Mesendoderm (in vitro differentiated cells): ENCODE measurements at regions not wholly inside any gene's neighbourhood (a gene's known extent, or its start where the extent isn't known, plus 50 kb on each side); places are given as distances from the start of the nearest gene placed in this dataset.

Source experiments
- DNase-seq: peaks from one replicate; pipeline ENCODE4 v3.0.0; 2013
- H2AK5ac ChIP-seq: 2 replicates; pipeline ENCODE4 v1.6.1; 2013; ENCODE audit warnings: low read length, inconsistent platforms
- H2BK120ac ChIP-seq: 2 replicates; pipeline ENCODE4 v1.6.1; 2013; ENCODE audit warnings: low read depth, mild to moderate bottlenecking, low read length, moderate library complexity, mixed read lengths
- H2BK15ac ChIP-seq: replicated peaks from 2 replicates; pipeline ENCODE4 v1.6.1; 2013; ENCODE audit warnings: low read depth, mild to moderate bottlenecking, moderate library complexity
- H2BK5ac ChIP-seq: 2 replicates; pipeline ENCODE4 v1.6.1; 2013; ENCODE audit warnings: low read length, inconsistent platforms
- H3K18ac ChIP-seq: 2 replicates; pipeline ENCODE4 v1.6.1; 2013; ENCODE audit warnings: mild to moderate bottlenecking, low read length, mixed read lengths
- H3K23ac ChIP-seq: one replicate; pipeline ENCODE4 v1.6.1; 2013; ENCODE audit warnings: low read length
- H3K27ac ChIP-seq: 2 replicates; pipeline ENCODE4 v1.5.1; 2013; ENCODE audit warnings: low read depth, mild to moderate bottlenecking, inconsistent platforms, low read length, moderate library complexity
- H3K27me3 ChIP-seq: 2 replicates; pipeline ENCODE4 v1.6.1; 2013; ENCODE audit warnings: low read length, control low read depth, mild to moderate bottlenecking, inconsistent platforms; ENCODE audit not compliant: insufficient read depth, poor library complexity
- H3K36me3 ChIP-seq: 2 replicates; pipeline ENCODE4 v1.6.1; 2013; ENCODE audit warnings: low read length, inconsistent platforms; ENCODE audit not compliant: control insufficient read depth, insufficient read depth
- H3K4ac ChIP-seq: one replicate; pipeline ENCODE4 v1.6.1; 2013; ENCODE audit warnings: low read depth, mild to moderate bottlenecking, low read length, moderate library complexity
- H3K4me1 ChIP-seq: 2 replicates; pipeline ENCODE4 v1.6.1; 2013; ENCODE audit warnings: low read depth, low read length, inconsistent platforms; ENCODE audit not compliant: control insufficient read depth
- H3K4me2 ChIP-seq: 2 replicates; pipeline ENCODE4 v1.6.1; 2013; ENCODE audit warnings: low read length
- H3K4me3 ChIP-seq: 2 replicates; pipeline ENCODE4 v1.5.1; 2013; ENCODE audit warnings: mild to moderate bottlenecking, low read length
- H3K56ac ChIP-seq: one replicate; pipeline ENCODE4 v1.6.1; 2013; ENCODE audit warnings: low read length
- H3K79me1 ChIP-seq: 2 replicates; pipeline ENCODE4 v1.6.1; 2013; ENCODE audit warnings: low read length, inconsistent platforms
- H3K79me2 ChIP-seq: 2 replicates; pipeline ENCODE4 v1.6.1; 2013; ENCODE audit warnings: mild to moderate bottlenecking, low read length; ENCODE audit not compliant: control insufficient read depth, insufficient read depth
- H3K9ac ChIP-seq: 2 replicates; pipeline ENCODE4 v1.6.1; 2013; ENCODE audit warnings: low read length, inconsistent platforms
- H4K5ac ChIP-seq: one replicate; pipeline ENCODE4 v1.6.1; 2013; ENCODE audit warnings: low read length
- H4K8ac ChIP-seq: one replicate; pipeline ENCODE4 v1.6.1; 2013; ENCODE audit warnings: low read depth, mild to moderate bottlenecking, control low read depth, low read length, moderate library complexity
- WGBS: extraction: QIAGEN DNeasy Blood & Tissue Kit; methylation state at CpG from one replicate; pipeline ENCODE4 v1.1.7; 2013; ENCODE audit warnings: low lambda C conversion rate, missing lambda C conversion rate; ENCODE audit not compliant: insufficient coverage; ENCODE audit errors: extremely low coverage; 5-methylcytosine and 5-hydroxymethylcytosine counted together

DNA sequence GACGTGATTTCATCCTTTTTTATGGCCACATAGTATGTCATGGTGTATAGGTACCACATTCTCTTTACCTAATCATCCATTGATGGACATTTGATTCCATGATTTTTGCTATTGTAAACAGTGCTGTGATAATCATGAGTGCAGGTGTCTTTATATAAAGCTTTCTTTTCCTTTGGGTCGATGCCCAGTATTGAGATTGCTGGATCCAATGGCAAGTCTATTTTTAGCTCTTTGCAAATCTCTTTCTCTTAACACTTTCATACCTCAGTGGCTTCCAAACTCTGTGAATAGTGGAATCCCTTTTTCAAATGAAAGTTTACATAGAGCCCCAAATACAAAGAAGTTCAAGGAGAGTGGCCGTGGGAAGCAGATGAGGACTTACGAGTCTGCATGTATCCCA lies 105.8 kb upstream of the SPTLC3 start:
- no peak for DNase-seq
- Histone ChIP-seq H3K56ac (no peak overlapping the region), H3K23ac (no peak overlapping the region), H2AK5ac (no peak overlapping the region), H2BK15ac (no peak overlapping the region), H3K18ac (no peak overlapping the region), H3K4me3 (no peak overlapping the region), H3K79me2 (no peaks in the 10 kb centered on the region), H4K5ac (no peak overlapping the region), H3K36me3 (no peaks in the 10 kb centered on the region), H4K8ac (no peak overlapping the region), H3K9ac (no peak overlapping the region), H3K4ac (no peak overlapping the region), H3K27ac (no peak overlapping the region), H3K4me1 (no peaks in the 10 kb centered on the region), H3K27me3 (no peaks in the 10 kb centered on the region), H2BK5ac (no peak overlapping the region), H2BK120ac (no peak overlapping the region), H3K79me1 (no peaks in the 10 kb centered on the region), H3K4me2 (no peak overlapping the region)
- WGBS: no CpG with 5 or more reads among the region's 4 CpGs

- no peak overlapping the region for H2BK5ac ChIP-seq
- WGBS: no CpG with 5 or more reads among the region's 2 CpGs
- no peak overlapping the region for H3K18ac ChIP-seq
- no peaks in the 10 kb centered on the region for H3K79me2 ChIP-seq
- H2AK5ac ChIP-seq: no peak overlapping the region
- H3K27me3 ChIP-seq: no peaks in the 10 kb centered on the region
- no peak overlapping the region for H3K4me3 ChIP-seq
- no peak overlapping the region for H3K23ac ChIP-seq
- H2BK15ac ChIP-seq: no peak overlapping the region
- H4K8ac ChIP-seq: no peak overlapping the region
- no peak overlapping the region for H3K56ac ChIP-seq
- no peak for DNase-seq
- H4K5ac ChIP-seq: no peak overlapping the region
- H3K36me3 ChIP-seq: no peaks in the 10 kb centered on the region
- no peak overlapping the region for H3K9ac ChIP-seq
- H3K27ac ChIP-seq: no peak overlapping the region
- no peak overlapping the region for H2BK120ac ChIP-seq
- no peaks in the 10 kb centered on the region for H3K4me1 ChIP-seq
- H3K4ac ChIP-seq: no peak overlapping the region
- no peak overlapping the region for H3K4me2 ChIP-seq
- no peaks in the 10 kb centered on the region for H3K79me1 ChIP-seq
Measured at GRCh38 chr20:12906361-12906760, 102.4 kb upstream of the SPTLC3 start.

- Histone ChIP-seq H3K79me2 (no peaks in the 10 kb centered on the region), H3K4ac (no peak overlapping the region), H3K56ac (no peak overlapping the region), H3K4me2 (no peak overlapping the region), H2BK5ac (no peak overlapping the region), H2BK120ac (no peak overlapping the region), H3K79me1 (no peaks in the 10 kb centered on the region), H3K4me1 (no peaks in the 10 kb centered on the region), H3K4me3 (no peak overlapping the region), H2AK5ac (no peak overlapping the region), H3K36me3 (no peaks in the 10 kb centered on the region), H3K27me3 (no peaks in the 10 kb centered on the region), H4K5ac (no peak overlapping the region), H3K27ac (no peak overlapping the region), H3K18ac (no peak overlapping the region), H3K23ac (no peak overlapping the region), H4K8ac (no peak overlapping the region), H2BK15ac (no peak overlapping the region), H3K9ac (no peak overlapping the region)
- no peak for DNase-seq
- no CpG with 5 or more reads among the region's 5 CpGs for WGBS
Measured at GRCh38 chr20:12911372-12911771, 97.4 kb upstream of the SPTLC3 start.

DNA sequence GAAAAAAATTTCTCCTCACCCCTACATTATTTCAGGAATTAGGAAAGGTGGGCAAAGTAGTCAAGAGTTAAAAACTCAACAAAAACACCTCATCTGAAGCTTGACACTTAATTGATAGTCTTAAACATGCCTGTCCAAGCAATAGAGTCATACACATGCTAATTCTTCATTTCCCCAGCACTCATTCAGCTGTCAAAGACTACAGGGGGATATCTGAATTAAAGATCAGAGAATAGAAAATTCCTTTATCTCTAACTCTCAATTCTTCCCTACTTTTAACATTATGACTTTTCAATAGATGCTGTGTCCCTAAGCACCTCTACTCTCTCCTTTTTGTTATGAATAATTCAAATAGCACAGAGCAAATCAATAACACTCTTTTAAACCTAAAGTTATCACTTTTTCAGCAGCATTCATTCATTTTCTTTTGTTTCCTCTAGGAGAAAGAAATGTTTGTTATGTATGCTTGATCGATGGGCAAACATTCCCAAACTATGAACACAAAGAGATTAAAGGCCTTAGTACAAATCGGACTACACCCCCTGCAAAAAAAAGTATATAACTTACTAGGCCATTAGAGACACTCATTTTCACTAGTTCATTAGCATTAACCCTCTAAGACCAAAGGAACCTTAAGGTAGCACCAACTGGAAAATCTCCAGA lies 94.9 kb upstream of the SPTLC3 start:
- no peaks in the 10 kb centered on the region for H3K27me3 ChIP-seq
- H2BK5ac ChIP-seq: no peak overlapping the region
- no peak overlapping the region for H3K4me3 ChIP-seq
- H3K4me2 ChIP-seq: no peak overlapping the region
- no peak overlapping the region for H3K18ac ChIP-seq
- H2BK120ac ChIP-seq: no peak overlapping the region
- no peak overlapping the region for H4K8ac ChIP-seq
- no CpG with 5 or more reads among the region's 2 CpGs for WGBS
- no peak overlapping the region for H2AK5ac ChIP-seq
- H3K36me3 ChIP-seq: no peaks in the 10 kb centered on the region
- H4K5ac ChIP-seq: no peak overlapping the region
- H3K4ac ChIP-seq: no peak overlapping the region
- no peak overlapping the region for H3K56ac ChIP-seq
- no peak overlapping the region for H3K27ac ChIP-seq
- no peaks in the 10 kb centered on the region for H3K79me2 ChIP-seq
- no peaks in the 10 kb centered on the region for H3K4me1 ChIP-seq
- H3K9ac ChIP-seq: no peak overlapping the region
- no peak for DNase-seq
- no peaks in the 10 kb centered on the region for H3K79me1 ChIP-seq
- H2BK15ac ChIP-seq: no peak overlapping the region
- no peak overlapping the region for H3K23ac ChIP-seq

GRCh38 chr20:12914804-12915203 lies 94.0 kb upstream of the SPTLC3 start:
- no peaks in the 10 kb centered on the region for H3K79me1 ChIP-seq
- no peak overlapping the region for H3K9ac ChIP-seq
- no peak overlapping the region for H3K4me3 ChIP-seq
- no CpG with 5 or more reads among the region's 4 CpGs for WGBS
- no peak overlapping the region for H3K18ac ChIP-seq
- no peak for DNase-seq
- no peak overlapping the region for H2BK15ac ChIP-seq
- no peak overlapping the region for H3K56ac ChIP-seq
- no peaks in the 10 kb centered on the region for H3K4me1 ChIP-seq
- no peaks in the 10 kb centered on the region for H3K79me2 ChIP-seq
- no peaks in the 10 kb centered on the region for H3K36me3 ChIP-seq
- no peak overlapping the region for H2BK120ac ChIP-seq
- H3K23ac ChIP-seq: no peak overlapping the region
- H4K8ac ChIP-seq: no peak overlapping the region
- H3K4me2 ChIP-seq: no peak overlapping the region
- H3K27me3 ChIP-seq: no peaks in the 10 kb centered on the region
- H2BK5ac ChIP-seq: no peak overlapping the region
- H3K27ac ChIP-seq: no peak overlapping the region
- no peak overlapping the region for H2AK5ac ChIP-seq
- no peak overlapping the region for H4K5ac ChIP-seq
- H3K4ac ChIP-seq: no peak overlapping the region

DNA sequence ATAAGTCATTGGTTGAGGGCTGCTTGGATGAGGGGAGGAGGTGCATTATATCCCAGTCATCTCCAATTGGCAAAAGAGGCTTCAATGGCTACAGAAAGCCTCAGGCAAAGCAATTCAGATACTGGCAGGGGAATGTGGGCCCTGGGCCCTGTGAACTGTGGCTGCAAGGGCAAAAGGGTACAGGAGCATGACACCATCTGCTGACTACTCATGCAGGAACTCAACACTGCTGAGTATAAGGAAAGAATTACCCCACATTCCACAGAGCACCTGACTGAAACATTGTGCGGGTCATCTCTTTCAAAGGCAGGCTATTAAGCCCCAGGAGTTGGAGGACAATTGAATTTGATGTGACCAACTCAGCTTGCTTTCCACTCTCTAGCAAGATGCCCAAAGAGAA lies 92.1 kb upstream of the SPTLC3 start:
- Histone ChIP-seq H3K9ac (no peak overlapping the region), H3K27me3 (no peaks in the 10 kb centered on the region), H3K4me1 (no peaks in the 10 kb centered on the region), H4K5ac (no peak overlapping the region), H3K4me2 (no peak overlapping the region), H3K23ac (no peak overlapping the region), H3K56ac (no peak overlapping the region), H3K27ac (no peak overlapping the region), H3K4me3 (no peak overlapping the region), H2BK120ac (no peak overlapping the region), H2BK5ac (no peak overlapping the region), H3K18ac (no peak overlapping the region), H3K36me3 (no peaks in the 10 kb centered on the region), H2AK5ac (no peak overlapping the region), H3K79me2 (no peaks in the 10 kb centered on the region), H3K4ac (no peak overlapping the region), H2BK15ac (no peak overlapping the region), H3K79me1 (no peaks in the 10 kb centered on the region), H4K8ac (no peak overlapping the region)
- DNase-seq: peak; percentile 84
- WGBS: no CpG with 5 or more reads among the region's 1 CpG
